ENCODE measurements at regions not wholly inside any gene's neighbourhood (a gene's known extent, or its start where the extent isn't known, plus 50 kb on each side); places are given as distances from the start of the nearest gene placed in this dataset.

- DNase-seq, result no peak
Measured at GRCh38 chrX:10903523-10903922, 207.6 kb upstream of the HCCS start.

DNA sequence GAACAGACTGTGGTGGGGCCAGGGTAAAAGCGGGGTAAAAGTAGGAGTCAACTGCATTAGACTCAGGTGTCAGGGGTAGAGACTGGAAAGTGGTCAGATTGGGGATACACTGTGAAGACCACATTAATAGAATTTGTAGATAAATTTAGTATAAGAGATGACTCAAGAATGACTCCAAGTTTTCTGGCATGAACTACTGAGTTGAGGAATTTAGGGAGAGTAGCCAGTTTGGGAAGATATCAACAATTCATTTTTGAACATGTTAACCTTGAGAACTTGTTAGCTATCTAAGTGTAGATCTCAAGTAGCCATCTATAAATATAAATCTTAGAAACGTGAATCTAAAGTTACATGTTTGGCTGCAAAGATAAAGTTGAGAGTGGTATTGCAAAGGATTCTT is 206.9 kb upstream of the HCCS start:
- DNase-seq, result no peak

DNA sequence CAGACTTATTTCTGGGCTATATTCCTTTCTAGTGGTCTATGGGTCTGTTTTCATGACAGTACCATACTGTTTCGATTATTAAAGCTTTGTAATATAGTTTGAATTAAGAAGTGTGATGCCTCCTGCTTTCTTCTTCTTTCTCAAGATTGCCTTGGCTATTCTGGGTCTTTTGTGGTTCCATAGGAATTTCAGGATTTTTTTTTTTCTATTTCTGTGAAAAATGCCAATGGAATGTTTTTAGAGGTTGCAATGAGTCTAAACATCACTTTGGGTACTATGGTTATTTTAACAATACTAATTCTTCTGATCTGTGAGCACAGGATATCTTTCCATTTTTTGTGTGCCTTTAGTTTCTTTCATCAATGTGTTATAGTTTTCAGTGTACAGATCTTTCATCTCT is 204.3 kb upstream of the HCCS start:
- no peak for DNase-seq

- DNase-seq, result no peak
Measured at GRCh38 chrX:10922159-10922558, 189.0 kb upstream of the HCCS start.

GRCh38 chrX:10922835-10923234 is 188.3 kb upstream of the HCCS start:
- DNase-seq, result no peak

- DNase-seq, result no peak
Measured at GRCh38 chrX:10923466-10923865, 187.7 kb upstream of the HCCS start.

GRCh38 chrX:10926404-10926803 is 184.7 kb upstream of the HCCS start:
- no peak for DNase-seq

- no peak for DNase-seq
Measured at GRCh38 chrX:10926891-10927290, 184.2 kb upstream of the HCCS start.

- DNase-seq, result no peak
Measured at GRCh38 chrX:10929747-10930146, 181.4 kb upstream of the HCCS start.

GRCh38 chrX:10930151-10930550 is 181.0 kb upstream of the HCCS start:
- DNase-seq, result no peak

GRCh38 chrX:10931976-10932375 is 179.2 kb upstream of the HCCS start:
- DNase-seq, result no peak

DNA sequence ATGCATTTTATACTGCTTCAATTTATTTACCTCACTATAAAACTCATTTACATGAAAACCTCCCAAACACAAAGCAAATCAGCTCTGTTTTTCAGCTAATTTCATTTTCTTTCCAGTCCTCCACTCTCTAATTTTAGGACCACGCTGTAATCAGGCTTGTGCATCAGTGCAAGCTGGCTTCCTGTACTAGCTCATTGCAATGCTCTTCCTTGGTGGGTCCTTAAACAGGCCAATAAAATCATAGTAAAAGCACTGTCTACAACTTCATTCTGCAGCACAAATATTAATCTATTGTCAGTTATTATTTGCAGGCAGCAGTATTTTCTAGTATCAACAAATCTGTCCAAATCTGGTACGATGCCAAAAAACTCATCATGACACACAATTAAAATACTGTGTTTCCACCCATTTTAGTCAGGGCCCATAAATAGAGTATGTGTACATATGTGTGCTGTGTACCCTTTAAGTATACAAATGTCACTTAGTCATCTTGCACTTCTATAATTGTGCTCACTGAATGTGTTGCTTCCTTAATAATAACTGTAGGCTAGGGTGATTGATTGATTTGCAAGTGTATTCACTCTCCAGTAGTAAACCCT is 178.2 kb upstream of the HCCS start:
- no peak for DNase-seq

DNA sequence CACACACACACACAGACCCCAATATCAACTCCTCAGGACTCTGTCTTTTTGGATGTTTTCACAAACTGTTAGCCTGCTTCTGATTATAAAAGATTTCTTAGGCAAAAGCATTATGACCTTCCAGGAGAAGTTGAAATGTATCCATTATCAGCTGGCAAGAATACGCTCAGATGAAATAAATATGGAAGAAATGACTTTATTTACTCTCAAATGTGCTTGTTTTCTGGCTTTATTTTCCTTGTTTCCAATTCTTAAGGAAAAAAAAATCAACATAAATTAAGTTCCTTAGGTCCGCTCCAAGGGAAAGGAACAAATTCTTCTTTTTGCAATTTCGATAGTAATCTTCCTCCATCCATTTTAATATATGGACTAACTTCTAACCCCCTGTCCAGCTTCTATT is 175.6 kb upstream of the HCCS start:
- no peak for DNase-seq

DNA sequence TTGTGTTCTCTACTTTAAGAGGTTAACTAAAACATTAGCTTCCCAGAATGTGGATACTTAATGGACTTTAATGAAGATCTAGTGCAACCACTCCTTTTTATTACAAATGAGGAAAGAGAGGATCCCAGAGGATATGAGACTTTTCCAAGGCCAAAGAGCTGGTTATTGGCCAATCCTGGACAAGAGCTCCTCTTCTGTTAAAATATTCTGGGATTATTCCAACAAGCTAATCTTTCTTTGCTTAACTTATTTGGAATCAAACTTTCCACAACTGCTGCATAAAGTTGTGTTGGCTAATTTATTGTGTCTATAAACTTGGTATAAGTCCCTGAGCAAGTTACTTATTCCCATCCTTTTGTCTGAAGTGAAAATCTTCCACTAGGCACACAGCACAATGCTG is 174.2 kb upstream of the HCCS start:
- no peak for DNase-seq

DNA sequence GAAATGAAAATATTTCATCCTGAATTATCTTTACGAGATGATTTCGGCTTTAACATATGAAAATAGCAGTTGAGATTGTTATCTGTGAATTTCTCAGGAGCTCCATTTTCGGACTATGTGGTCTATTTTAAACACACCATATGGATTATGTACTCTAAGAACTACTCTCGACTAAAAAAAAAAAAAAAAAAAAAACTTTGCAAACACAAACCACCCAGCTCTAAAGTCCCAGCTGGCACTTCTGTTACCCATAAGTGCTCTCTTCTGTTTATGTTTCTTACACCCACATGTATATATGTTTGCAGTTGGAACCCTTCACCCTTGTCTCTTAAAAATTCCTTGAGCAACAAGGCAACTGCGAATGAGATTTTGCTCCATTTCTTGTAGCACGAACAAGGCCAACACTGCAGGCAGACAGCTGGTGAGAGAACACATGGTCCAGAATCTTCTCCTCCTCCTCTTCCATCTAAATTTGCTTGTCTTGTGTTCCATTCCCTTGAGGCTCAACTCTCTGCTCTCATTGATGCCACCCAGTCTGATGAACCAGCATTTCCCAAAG is 172.7 kb upstream of the HCCS start:
- no peak for DNase-seq

DNA sequence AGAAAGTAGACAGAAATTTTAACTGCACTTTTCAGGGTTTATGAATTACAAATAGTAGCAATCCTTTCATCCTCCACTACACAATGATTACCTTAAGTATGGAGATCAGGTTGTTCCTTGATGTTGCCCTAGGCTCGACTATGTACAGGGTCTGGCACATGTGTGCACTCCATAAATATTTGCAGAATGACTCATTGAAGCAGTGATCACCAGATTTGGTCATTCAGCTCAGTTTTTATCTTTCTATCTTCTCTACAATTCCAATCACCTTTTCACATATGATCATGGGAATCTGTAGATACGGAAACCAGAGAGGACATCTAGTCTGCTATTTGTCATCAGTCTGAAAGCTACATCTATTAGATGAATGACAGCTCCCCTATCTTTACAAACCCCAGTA is 171.7 kb upstream of the HCCS start:
- DNase-seq, result no peak

- DNase-seq, result no peak
Measured at GRCh38 chrX:10944136-10944885, 166.8 kb upstream of the HCCS start.

DNA sequence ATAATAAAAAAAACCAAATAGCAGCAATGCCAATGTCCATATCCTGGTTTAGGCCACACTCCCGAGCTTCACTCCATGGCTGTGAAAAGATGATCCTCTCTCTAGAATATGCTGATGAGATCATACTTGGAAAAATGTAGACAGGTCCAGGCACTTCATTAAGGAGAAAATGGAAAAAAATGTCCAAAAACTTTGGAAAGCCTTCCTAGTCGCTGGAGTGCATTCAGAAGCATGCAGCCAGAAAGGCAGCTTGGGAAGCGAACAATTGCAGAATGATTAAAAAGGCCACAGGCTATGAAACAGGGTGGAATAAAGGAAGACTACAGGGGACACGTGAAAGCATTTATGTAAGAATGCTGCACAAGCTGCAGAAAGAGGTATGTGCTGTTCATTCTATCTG is 165.6 kb upstream of the HCCS start:
- no peak for DNase-seq

- DNase-seq, result no peak
Measured at GRCh38 chrX:10949541-10949940, 161.6 kb upstream of the HCCS start.

- no peak for DNase-seq
Measured at GRCh38 chrX:10952619-10953018, 158.5 kb upstream of the HCCS start.

GRCh38 chrX:10965174-10965798 is 145.8 kb upstream of the HCCS start:
- DNase-seq, result no peak

GRCh38 chrX:10966057-10966456 is 145.1 kb upstream of the HCCS start:
- no peak for DNase-seq

GRCh38 chrX:10971176-10971575 is 140.0 kb upstream of the HCCS start:
- no peak for DNase-seq

DNA sequence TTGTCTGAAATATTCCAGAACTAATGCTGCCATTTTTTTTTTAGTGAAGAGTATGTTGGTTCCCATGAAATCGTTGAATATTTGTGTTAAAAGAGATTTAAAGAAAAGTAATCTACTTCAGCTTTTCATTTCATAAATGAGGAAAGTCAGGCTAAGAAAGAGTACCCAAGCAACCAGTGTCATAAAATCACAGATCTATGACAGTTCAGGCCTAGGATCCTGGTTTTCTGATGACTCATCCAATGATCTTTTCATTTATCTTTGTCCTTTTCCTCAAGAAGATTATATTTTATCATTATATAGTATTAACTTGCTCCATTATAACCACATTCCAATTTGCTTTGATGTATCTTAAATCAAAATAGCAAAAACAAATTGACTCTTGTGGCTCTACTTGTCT is 139.4 kb upstream of the HCCS start:
- DNase-seq, result no peak

Data from AML-193 (cell line).